ENCODE measurements at regions not wholly inside any gene's neighbourhood (a gene's known extent, or its start where the extent isn't known, plus 50 kb on each side); places are given as distances from the start of the nearest gene placed in this dataset.
A peak's percentile ranks its signal among the peaks of the same experiment; 100 is the strongest.

DNA sequence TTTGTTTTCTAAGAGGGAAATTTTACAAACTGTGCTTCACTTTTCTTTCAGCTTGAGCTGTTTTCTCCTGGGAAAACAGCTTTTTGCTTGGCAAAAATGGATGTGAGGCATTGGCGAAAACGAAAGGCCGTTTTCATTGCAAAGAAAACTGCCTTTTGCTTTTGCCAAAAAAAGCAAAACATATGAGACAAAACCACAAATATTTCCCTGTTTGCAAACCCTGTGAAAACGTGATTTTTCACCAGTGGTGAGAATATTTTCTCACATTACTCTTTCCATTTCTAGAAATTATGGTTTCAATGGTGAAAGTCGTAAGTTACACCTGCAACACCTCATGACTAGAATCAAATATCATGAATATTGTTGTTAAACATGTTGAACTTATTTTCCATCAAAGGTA lies 74.0 kb upstream of the ZBTB18 start:
- TF ChIP-seq, protein P1, sequence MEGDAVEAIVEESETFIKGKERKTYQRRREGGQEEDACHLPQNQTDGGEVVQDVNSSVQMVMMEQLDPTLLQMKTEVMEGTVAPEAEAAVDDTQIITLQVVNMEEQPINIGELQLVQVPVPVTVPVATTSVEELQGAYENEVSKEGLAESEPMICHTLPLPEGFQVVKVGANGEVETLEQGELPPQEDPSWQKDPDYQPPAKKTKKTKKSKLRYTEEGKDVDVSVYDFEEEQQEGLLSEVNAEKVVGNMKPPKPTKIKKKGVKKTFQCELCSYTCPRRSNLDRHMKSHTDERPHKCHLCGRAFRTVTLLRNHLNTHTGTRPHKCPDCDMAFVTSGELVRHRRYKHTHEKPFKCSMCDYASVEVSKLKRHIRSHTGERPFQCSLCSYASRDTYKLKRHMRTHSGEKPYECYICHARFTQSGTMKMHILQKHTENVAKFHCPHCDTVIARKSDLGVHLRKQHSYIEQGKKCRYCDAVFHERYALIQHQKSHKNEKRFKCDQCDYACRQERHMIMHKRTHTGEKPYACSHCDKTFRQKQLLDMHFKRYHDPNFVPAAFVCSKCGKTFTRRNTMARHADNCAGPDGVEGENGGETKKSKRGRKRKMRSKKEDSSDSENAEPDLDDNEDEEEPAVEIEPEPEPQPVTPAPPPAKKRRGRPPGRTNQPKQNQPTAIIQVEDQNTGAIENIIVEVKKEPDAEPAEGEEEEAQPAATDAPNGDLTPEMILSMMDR (conservative IDR thresholded peaks at IDR 0.05; ENCODE audit: low read length) = no peak
- no peak overlapping the region for H3K4me3 ChIP-seq (ENCODE audit: low read length)
- peak; percentile 46 for DNase-seq (ENCODE audit: low read depth)

DNA sequence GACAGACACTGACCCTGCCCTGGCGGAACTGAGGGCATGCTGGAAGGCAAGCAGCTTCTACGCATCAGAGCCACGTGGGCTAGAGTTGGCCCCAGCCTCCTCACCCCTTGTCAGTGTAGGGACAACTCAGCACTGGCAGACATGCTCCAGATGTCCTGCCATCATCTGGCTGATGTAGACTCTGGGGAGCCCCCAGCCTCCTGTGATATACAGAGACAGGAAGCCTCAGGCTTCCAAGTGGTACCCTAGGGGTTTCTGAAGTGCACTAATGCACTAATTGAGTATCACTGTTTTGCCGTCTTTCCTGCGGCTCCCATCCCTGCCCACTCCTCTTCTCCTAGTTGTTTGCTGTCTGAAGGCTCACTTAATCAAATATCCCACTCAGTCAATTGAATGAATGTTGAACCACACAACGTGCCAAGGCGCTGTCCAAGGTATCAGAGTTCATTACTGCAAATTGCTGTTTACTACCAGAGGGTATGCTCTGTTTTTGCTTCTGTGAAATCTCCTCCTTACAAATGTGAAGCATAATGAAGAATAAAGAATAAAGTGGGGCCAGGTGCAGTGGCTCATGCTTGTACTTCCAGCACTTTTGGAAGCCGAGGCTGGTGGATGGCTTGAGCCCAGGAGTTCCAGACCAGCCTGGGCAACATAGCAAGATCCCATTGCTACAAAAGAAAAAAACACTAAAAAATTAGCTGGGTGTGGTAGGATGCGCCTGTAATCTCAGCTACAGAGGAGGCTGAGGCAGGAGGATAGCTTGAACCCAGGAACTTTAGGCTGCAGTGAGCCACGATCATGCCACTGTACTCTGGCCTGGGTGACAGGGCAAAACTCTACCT lies 76.4 kb upstream of the ZBTB18 start:
- peak; percentile 12 for DNase-seq (ENCODE audit: low read depth)
- no peak overlapping the region for H3K4me3 ChIP-seq (ENCODE audit: low read length)
- TF ChIP-seq, protein P1 (conservative IDR thresholded peaks at IDR 0.05; ENCODE audit: low read length) = no peak

DNA sequence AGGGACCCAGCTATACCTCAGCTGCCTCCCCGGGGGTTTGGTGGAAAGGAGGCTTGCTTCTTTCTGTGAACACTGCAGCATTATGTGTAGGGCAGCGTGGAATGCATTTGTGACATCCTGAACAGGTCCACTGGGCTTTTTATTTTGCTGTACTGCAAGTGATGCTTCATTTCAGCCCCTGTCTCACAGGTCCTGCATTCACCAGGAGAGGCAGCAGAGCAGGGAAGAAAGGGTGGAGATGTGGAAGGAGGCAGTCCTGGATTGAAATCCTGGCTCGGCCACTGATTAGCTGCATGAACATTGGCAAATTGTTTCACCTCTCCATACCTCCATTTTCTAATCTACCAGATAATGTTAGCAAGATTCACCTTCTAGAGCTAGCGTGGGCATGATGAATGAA lies 77.9 kb upstream of the ZBTB18 start:
- no peak overlapping the region for H3K4me3 ChIP-seq (ENCODE audit: low read length)
- DNase-seq (ENCODE audit: low read depth) = no peak
- TF ChIP-seq, protein P1 (conservative IDR thresholded peaks at IDR 0.05; ENCODE audit: low read length) = no peak

DNA sequence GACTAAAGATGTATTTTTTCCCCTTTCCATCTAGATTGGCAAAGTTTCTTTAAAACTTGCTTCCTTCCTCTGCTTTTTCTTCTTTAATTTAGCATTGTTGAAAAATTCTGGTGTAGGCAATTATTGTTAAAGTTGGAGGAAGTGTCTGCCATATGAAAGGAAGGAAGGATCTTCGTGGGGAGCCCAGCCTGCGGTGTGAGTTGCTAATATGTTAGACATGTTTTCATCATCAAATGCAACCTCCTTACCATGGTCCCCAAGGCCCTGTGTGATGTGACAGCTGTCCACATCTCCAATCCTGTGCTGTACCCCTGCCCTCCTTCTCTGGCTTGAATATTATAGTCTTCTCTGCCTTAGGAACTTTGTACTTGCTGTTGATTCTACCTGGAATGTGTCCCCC lies 81.0 kb upstream of the ZBTB18 start:
- no peak overlapping the region for H3K4me3 ChIP-seq (ENCODE audit: low read length)
- no peak for DNase-seq (ENCODE audit: low read depth)
- TF ChIP-seq, protein P1 (conservative IDR thresholded peaks at IDR 0.05; ENCODE audit: low read length) = no peak

DNA sequence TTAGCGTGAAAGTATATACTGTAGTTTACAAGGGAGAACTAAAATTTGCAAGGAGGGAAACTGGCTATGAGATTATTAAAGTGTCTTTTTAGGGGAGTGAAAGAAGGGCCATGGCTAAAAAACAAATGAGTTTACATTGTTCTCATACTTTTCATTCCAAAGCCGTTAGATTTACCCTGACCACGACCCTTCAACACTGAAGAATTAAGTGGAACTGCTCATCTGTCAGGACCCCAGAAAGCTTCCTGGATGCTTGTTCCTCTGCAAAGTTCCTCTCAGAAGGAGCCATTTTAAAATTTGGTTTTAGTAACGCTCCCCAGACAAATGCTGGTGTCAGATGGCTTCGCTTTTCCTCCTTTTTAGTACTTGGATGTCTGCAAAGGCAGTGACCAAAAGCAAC lies 82.7 kb upstream of the ZBTB18 start:
- peak; percentile 36 for DNase-seq (ENCODE audit: low read depth)
- TF ChIP-seq, protein P1 (conservative IDR thresholded peaks at IDR 0.05; ENCODE audit: low read length) = no peak
- no peak overlapping the region for H3K4me3 ChIP-seq (ENCODE audit: low read length)

DNA sequence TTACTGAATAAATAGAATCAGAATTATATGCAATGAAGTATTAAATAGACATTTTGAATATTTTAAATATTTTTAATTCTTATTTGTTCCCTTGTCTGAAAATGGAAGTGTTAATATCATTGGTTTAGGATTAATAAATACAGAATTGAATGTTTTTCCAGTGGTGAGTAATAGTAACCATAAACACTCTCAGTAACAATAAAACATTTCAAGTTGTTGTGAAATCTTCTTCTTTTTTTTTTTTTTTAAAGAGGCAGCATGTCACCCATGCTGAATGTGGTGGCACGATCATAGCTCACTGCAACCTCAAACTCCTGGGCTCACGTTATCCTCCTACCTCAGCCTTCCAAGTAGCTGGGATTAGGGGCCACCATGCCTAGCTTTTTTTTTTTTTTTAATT lies 86.2 kb upstream of the ZBTB18 start:
- peak; percentile 24 for DNase-seq (ENCODE audit: low read depth)
- TF ChIP-seq, protein P1 (conservative IDR thresholded peaks at IDR 0.05; ENCODE audit: low read length) = no peak
- no peak overlapping the region for H3K4me3 ChIP-seq (ENCODE audit: low read length)

DNA sequence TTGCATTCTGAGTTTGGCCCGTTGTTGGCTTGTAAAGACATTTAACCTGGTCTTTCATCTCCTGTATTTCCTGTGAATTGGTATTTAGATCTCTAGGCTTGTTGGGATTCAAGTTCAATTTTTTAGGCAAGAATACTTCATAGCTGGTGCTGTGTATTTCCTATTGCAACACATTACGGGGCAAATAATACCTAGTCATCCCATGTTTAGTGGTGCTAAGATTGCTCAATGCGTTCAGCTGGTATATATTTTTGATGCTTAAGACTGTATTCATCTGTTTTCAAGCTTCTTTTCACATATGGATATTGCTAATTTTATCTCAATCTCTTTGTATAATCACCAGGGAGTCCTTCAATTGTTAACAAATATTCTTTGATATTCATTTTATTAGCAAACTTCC lies 87.5 kb upstream of the ZBTB18 start:
- TF ChIP-seq, protein P1 (conservative IDR thresholded peaks at IDR 0.05; ENCODE audit: low read length) = no peak
- DNase-seq (ENCODE audit: low read depth) = peak; percentile 27
- H3K4me3 ChIP-seq (ENCODE audit: low read length) = no peak overlapping the region

Measured in AG10803 (cell line).